ENCODE measurements at regions not wholly inside any gene's neighbourhood (a gene's known extent, or its start where the extent isn't known, plus 50 kb on each side); places are given as distances from the start of the nearest gene placed in this dataset.
A peak's percentile ranks its signal among the peaks of the same experiment; 100 is the strongest.

DNA sequence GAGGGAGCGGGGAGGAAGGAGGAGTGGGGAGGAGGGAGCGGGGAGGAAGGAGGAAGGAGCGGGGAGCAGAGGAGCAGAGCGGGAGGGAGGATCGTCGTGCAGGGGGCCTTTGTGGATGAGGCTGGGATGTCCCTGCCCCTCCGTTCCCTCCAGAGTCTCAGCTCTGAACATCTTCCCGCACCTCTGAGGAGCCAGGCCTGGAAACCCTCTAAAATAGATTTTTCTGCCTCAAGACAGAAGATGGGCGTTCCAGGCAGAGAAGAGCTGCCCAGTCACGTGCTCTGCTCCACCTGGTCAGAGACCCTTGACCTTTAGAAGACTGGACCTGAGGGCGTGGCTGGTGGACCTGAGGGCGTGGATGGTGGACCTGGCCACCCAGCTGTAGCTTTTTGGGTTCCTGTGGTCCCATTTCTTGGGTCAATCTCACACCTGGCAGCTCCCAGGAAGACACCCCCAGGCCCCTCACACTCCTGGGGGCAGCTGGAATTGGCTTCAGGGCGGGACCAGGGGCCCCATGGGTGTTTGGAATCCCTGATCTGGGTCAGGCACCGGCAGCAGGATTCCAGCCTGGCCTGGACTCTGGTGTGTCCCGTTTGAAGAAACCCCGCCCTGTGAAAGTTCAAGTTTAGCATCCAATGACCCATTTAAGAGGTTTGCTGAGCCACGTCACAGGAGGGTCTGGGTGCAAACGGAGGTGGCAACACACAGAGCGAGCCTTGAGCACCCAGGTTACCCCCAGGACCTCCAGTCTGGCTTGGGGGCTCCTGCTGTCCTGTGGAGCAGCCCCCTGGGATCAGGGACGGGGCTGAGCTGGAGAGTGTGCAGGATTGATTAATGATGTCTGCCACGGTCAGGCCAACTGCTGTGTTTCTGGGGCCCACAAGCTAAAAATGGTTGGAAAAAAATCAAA, 96.9 kb upstream of the BHLHE23 start:
- DNase-seq (ENCODE audit: low spot score) = no peak

DNA sequence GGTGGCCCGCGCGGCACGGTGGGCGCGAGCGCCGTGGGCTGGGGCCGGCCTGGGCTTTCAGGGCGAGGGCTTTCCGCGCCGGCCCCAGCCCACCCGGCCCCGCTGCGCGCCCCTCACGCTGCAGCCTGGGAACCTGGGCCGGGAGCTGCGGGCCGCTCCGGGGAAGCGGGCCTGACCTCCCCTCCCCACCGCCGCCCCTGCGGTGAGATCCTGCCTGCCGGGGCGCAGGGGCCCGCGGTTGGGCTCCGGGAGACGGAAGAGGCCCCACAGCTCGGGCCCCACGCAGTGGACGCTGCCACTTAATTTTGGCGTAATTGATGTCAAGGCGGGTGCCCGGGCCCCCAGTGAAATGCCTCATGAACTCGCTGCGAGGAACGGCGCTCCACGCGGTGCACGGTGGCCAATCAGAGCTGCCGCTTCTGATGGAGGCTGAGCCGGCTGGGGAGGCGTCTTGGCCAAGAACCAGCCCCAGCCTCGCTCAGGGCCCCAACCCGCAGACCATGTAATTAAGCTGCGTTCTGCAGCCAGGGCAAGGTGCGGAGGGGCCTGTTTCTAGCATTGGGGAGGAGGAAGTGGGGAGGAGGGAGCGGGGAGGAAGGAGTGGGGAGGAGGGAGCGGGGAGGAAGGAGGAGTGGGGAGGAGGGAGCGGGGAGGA, 96.1 kb upstream of the BHLHE23 start:
- TF ChIP-seq, protein P1, sequence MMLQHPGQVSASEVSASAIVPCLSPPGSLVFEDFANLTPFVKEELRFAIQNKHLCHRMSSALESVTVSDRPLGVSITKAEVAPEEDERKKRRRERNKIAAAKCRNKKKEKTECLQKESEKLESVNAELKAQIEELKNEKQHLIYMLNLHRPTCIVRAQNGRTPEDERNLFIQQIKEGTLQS (IDR thresholded peaks at IDR 0.05) = no peak
- TF ChIP-seq RXRA (IDR thresholded peaks at IDR 0.05) (no peak), YY1 (IDR thresholded peaks at IDR 0.05) (no peak), EGR1 (IDR thresholded peaks at IDR 0.05; ENCODE audit: low read depth in 2 of 2) (no peak), SP1 (IDR thresholded peaks at IDR 0.05) (no peak), FOXA2 (IDR thresholded peaks at IDR 0.05) (no peak), NR2F2 (IDR thresholded peaks at IDR 0.05) (no peak), TAF1 (conservative IDR thresholded peaks at IDR 0.05) (no peak)
- TF ChIP-seq, protein P2, sequence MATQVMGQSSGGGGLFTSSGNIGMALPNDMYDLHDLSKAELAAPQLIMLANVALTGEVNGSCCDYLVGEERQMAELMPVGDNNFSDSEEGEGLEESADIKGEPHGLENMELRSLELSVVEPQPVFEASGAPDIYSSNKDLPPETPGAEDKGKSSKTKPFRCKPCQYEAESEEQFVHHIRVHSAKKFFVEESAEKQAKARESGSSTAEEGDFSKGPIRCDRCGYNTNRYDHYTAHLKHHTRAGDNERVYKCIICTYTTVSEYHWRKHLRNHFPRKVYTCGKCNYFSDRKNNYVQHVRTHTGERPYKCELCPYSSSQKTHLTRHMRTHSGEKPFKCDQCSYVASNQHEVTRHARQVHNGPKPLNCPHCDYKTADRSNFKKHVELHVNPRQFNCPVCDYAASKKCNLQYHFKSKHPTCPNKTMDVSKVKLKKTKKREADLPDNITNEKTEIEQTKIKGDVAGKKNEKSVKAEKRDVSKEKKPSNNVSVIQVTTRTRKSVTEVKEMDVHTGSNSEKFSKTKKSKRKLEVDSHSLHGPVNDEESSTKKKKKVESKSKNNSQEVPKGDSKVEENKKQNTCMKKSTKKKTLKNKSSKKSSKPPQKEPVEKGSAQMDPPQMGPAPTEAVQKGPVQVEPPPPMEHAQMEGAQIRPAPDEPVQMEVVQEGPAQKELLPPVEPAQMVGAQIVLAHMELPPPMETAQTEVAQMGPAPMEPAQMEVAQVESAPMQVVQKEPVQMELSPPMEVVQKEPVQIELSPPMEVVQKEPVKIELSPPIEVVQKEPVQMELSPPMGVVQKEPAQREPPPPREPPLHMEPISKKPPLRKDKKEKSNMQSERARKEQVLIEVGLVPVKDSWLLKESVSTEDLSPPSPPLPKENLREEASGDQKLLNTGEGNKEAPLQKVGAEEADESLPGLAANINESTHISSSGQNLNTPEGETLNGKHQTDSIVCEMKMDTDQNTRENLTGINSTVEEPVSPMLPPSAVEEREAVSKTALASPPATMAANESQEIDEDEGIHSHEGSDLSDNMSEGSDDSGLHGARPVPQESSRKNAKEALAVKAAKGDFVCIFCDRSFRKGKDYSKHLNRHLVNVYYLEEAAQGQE (IDR thresholded peaks at IDR 0.05) = no peak
- Histone ChIP-seq H3K27ac (ENCODE audit: low read depth in 1 of 2, low read length in 2 of 2) (no peak overlapping the region), H3K4me1 (ENCODE audit: control insufficient read depth in 4 of 4, insufficient read depth in 4 of 4, low read length in 3 of 4) (peaks cover 0 to 20% (median 8%) of the 10 kb centered on the region in 4 donors), H3K4me3 (ENCODE audit: low read depth in 1 of 3, low read length in 3 of 3) (peak overlapping the region in 2 of 3 donors; percentile 67 to 91), H3K9me3 (ENCODE audit: control insufficient read depth in 4 of 4, low read length in 3 of 4) (no peaks in the 10 kb centered on the region), H3K9ac (ENCODE audit: low read depth in 1 of 2, low read length in 2 of 2) (no peak overlapping the region), H3K27me3 (ENCODE audit: control insufficient read depth in 4 of 4, insufficient read depth in 4 of 4, low read length in 3 of 4) (no peaks in the 10 kb centered on the region), H3K36me3 (ENCODE audit: control insufficient read depth in 4 of 4, insufficient read depth in 3 of 4, low read depth in 1 of 4, low read length in 3 of 4) (no peaks in the 10 kb centered on the region)
- 6% methylated on average over 55 of the region's 55 CpGs for WGBS
- DNase-seq (ENCODE audit: low spot score) = no peak

More for the DNA sequence above, 96.9 kb upstream of the BHLHE23 start:
- no peak for TF ChIP-seq RAD21 (IDR thresholded peaks at IDR 0.05)
- TF ChIP-seq EGR1 (IDR thresholded peaks at IDR 0.05; ENCODE audit: low read depth in 2 of 2) = no peak
- peak in 1 of 2 donors; percentile 42 for TF ChIP-seq HNF4A (conservative IDR thresholded peaks at IDR 0.05)
- TF ChIP-seq YY1 (IDR thresholded peaks at IDR 0.05) = no peak
- no peak for TF ChIP-seq TAF1 (conservative IDR thresholded peaks at IDR 0.05)
- TF ChIP-seq, protein P3, sequence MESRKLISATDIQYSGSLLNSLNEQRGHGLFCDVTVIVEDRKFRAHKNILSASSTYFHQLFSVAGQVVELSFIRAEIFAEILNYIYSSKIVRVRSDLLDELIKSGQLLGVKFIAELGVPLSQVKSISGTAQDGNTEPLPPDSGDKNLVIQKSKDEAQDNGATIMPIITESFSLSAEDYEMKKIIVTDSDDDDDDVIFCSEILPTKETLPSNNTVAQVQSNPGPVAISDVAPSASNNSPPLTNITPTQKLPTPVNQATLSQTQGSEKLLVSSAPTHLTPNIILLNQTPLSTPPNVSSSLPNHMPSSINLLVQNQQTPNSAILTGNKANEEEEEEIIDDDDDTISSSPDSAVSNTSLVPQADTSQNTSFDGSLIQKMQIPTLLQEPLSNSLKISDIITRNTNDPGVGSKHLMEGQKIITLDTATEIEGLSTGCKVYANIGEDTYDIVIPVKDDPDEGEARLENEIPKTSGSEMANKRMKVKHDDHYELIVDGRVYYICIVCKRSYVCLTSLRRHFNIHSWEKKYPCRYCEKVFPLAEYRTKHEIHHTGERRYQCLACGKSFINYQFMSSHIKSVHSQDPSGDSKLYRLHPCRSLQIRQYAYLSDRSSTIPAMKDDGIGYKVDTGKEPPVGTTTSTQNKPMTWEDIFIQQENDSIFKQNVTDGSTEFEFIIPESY (IDR thresholded peaks at IDR 0.05) = no peak
- TF ChIP-seq GABPA (IDR thresholded peaks at IDR 0.05 in 1 of 2, conservative IDR thresholded peaks at IDR 0.05 in 1 of 2) = no peak
- Histone ChIP-seq H3K4me1 (ENCODE audit: control insufficient read depth in 4 of 4, insufficient read depth in 4 of 4, low read length in 3 of 4) (peaks cover 0 to 20% (median 8%) of the 10 kb centered on the region in 4 donors), H3K9me3 (ENCODE audit: control insufficient read depth in 4 of 4, low read length in 3 of 4) (no peaks in the 10 kb centered on the region), H3K27me3 (ENCODE audit: control insufficient read depth in 4 of 4, insufficient read depth in 4 of 4, low read length in 3 of 4) (no peaks in the 10 kb centered on the region), H3K4me3 (ENCODE audit: low read depth in 1 of 3, low read length in 3 of 3) (no peak overlapping the region), H3K36me3 (ENCODE audit: control insufficient read depth in 4 of 4, insufficient read depth in 3 of 4, low read depth in 1 of 4, low read length in 3 of 4) (no peaks in the 10 kb centered on the region), H3K27ac (ENCODE audit: low read depth in 1 of 2, low read length in 2 of 2) (no peak overlapping the region), H3K9ac (ENCODE audit: low read depth in 1 of 2, low read length in 2 of 2) (no peak overlapping the region)
- 76% methylated on average over 21 of the region's 21 CpGs for WGBS
